ENCODE measurements at regions not wholly inside any gene's neighbourhood (a gene's known extent, or its start where the extent isn't known, plus 50 kb on each side); places are given as distances from the start of the nearest gene placed in this dataset.

GRCh38 chr11:103844327-103845215 lies 191.9 kb upstream of the DDI1 start:
- Histone ChIP-seq H3K27ac (ENCODE audit: extremely low read depth, low read depth, low read length) (no peak overlapping the region), H3K4me1 (ENCODE audit: control insufficient read depth, insufficient read depth, low read length) (no peaks in the 10 kb centered on the region), H3K4me3 (ENCODE audit: low read depth, low read length) (no peak overlapping the region), H3K9me3 (ENCODE audit: control insufficient read depth, insufficient read depth, low read depth, low read length) (no peaks in the 10 kb centered on the region), H3K36me3 (ENCODE audit: control insufficient read depth in 2 of 2, insufficient read depth in 1 of 2, low read length in 2 of 2) (no peaks in the 10 kb centered on the region)
- TF ChIP-seq ZNF2 (tag by site-specific recombination; IDR thresholded peaks at IDR 0.05) = no peak
- TF ChIP-seq ZNF146 (tag by site-specific recombination; IDR thresholded peaks at IDR 0.05) = no peak
- TF ChIP-seq ZNF324 (tag by site-specific recombination; IDR thresholded peaks at IDR 0.05) = no peak
- POLR2A ChIA-PET = no interaction called here
- CTCF ChIA-PET = interaction anchor here (0.5 kb wide), 1 partner anchor 122 kb away, joined by 3 read pairs; no protein-coding TSS in a partner anchor

GRCh38 chr11:103845331-103845730 lies 191.1 kb upstream of the DDI1 start:
- H3K4me1 ChIP-seq (ENCODE audit: control insufficient read depth, insufficient read depth, low read length) = no peaks in the 10 kb centered on the region
- no peak overlapping the region for H3K4me3 ChIP-seq (ENCODE audit: low read depth, low read length)
- ChIA-PET CTCF (interaction anchor here (0.5 to 0.6 kb wide), 2 partner anchors 122 to 1163 kb away, joined by 3 read pairs; no protein-coding TSS in a partner anchor), POLR2A (no interaction called here)
- no peak for TF ChIP-seq ZNF221 (tag by site-specific recombination; IDR thresholded peaks at IDR 0.05; ENCODE audit: borderline replicate concordance)
- TF ChIP-seq ZNF624 (tag by site-specific recombination; IDR thresholded peaks at IDR 0.05) = no peak
- no peak for TF ChIP-seq ZNF416 (tag by site-specific recombination; IDR thresholded peaks at IDR 0.05)
- no peak for TF ChIP-seq ZNF26 (tag by site-specific recombination; IDR thresholded peaks at IDR 0.05)
- TF ChIP-seq OSR2 (tag by site-specific recombination; IDR thresholded peaks at IDR 0.05) = no peak
- no peak overlapping the region for H3K27ac ChIP-seq (ENCODE audit: extremely low read depth, low read depth, low read length)
- H3K9me3 ChIP-seq (ENCODE audit: control insufficient read depth, insufficient read depth, low read depth, low read length) = no peaks in the 10 kb centered on the region
- no peaks in the 10 kb centered on the region for H3K36me3 ChIP-seq (ENCODE audit: control insufficient read depth in 2 of 2, insufficient read depth in 1 of 2, low read length in 2 of 2)

GRCh38 chr11:103848686-103849085 lies 187.8 kb upstream of the DDI1 start:
- Histone ChIP-seq H3K4me3 (ENCODE audit: low read depth, low read length) (no peak overlapping the region), H3K36me3 (ENCODE audit: control insufficient read depth in 2 of 2, insufficient read depth in 1 of 2, low read length in 2 of 2) (no peaks in the 10 kb centered on the region), H3K27ac (ENCODE audit: extremely low read depth, low read depth, low read length) (no peak overlapping the region), H3K4me1 (ENCODE audit: control insufficient read depth, insufficient read depth, low read length) (no peaks in the 10 kb centered on the region), H3K9me3 (ENCODE audit: control insufficient read depth, insufficient read depth, low read depth, low read length) (no peaks in the 10 kb centered on the region)
- TF ChIP-seq ZNF146 (tag by site-specific recombination; IDR thresholded peaks at IDR 0.05) (no peak), ZNF585B (tag by site-specific recombination; IDR thresholded peaks at IDR 0.05) (no peak), ZBTB48 (tag by site-specific recombination; IDR thresholded peaks at IDR 0.05) (no peak), BCL6B (tag by site-specific recombination; IDR thresholded peaks at IDR 0.05) (no peak), ZNF404 (tag by site-specific recombination; IDR thresholded peaks at IDR 0.05) (no peak), FEZF1 (tag by site-specific recombination; IDR thresholded peaks at IDR 0.05) (no peak)
- CTCF ChIA-PET = no interaction called here
- POLR2A ChIA-PET = no interaction called here

- POLR2A ChIA-PET = no interaction called here
- CTCF ChIA-PET = no interaction called here
- Histone ChIP-seq H3K9me3 (ENCODE audit: control insufficient read depth, insufficient read depth, low read depth, low read length) (no peaks in the 10 kb centered on the region), H3K27ac (ENCODE audit: extremely low read depth, low read depth, low read length) (no peak overlapping the region), H3K4me1 (ENCODE audit: control insufficient read depth, insufficient read depth, low read length) (no peaks in the 10 kb centered on the region), H3K4me3 (ENCODE audit: low read depth, low read length) (no peak overlapping the region), H3K36me3 (ENCODE audit: control insufficient read depth in 2 of 2, insufficient read depth in 1 of 2, low read length in 2 of 2) (no peaks in the 10 kb centered on the region)
- TF ChIP-seq AEBP2 (tag by site-specific recombination; IDR thresholded peaks at IDR 0.05; ENCODE audit: borderline replicate concordance) (no peak), ZNF837 (tag by site-specific recombination; IDR thresholded peaks at IDR 0.05) (no peak), ZNF132 (tag by site-specific recombination; IDR thresholded peaks at IDR 0.05; ENCODE audit: borderline replicate concordance) (no peak), ZNF23 (tag by site-specific recombination; IDR thresholded peaks at IDR 0.05; ENCODE audit: borderline replicate concordance) (no peak), ZFP69B (tag by site-specific recombination; IDR thresholded peaks at IDR 0.05) (no peak), ZNF174 (tag by site-specific recombination; IDR thresholded peaks at IDR 0.05) (no peak), GLI2 (tag by site-specific recombination; IDR thresholded peaks at IDR 0.05; ENCODE audit: borderline replicate concordance, low read depth) (no peak), ZIC2 (tag by site-specific recombination; IDR thresholded peaks at IDR 0.05) (no peak), ZNF791 (tag by site-specific recombination; IDR thresholded peaks at IDR 0.05) (no peak), ZNF341 (tag by site-specific recombination; IDR thresholded peaks at IDR 0.05; ENCODE audit: low read depth) (no peak), ZNF473 (tag by site-specific recombination; IDR thresholded peaks at IDR 0.05) (no peak), GLIS2 (tag by site-specific recombination; IDR thresholded peaks at IDR 0.05) (no peak), REPIN1 (tag by site-specific recombination; IDR thresholded peaks at IDR 0.05; ENCODE audit: low read depth) (no peak)
Measured at GRCh38 chr11:103849366-103849765, 187.1 kb upstream of the DDI1 start.

All from HEK293 (cell line).